ENCODE measurements at regions not wholly inside any gene's neighbourhood (a gene's known extent, or its start where the extent isn't known, plus 50 kb on each side); places are given as distances from the start of the nearest gene placed in this dataset.

- Histone ChIP-seq H3K4me2 (ENCODE audit: low read depth, low read length, poor library complexity, severe bottlenecking) (no peak overlapping the region), H3K9me2 (replicated peaks; ENCODE audit: low read depth, low read length) (no peaks in the 10 kb centered on the region), H2AFZ (ENCODE audit: low read length) (no peak overlapping the region), H3K4me1 (ENCODE audit: insufficient read depth, low read length, poor library complexity, severe bottlenecking) (no peaks in the 10 kb centered on the region), H3K4me3 (ENCODE audit: low read length, poor library complexity, severe bottlenecking) (no peak overlapping the region), H3K9ac (ENCODE audit: low read depth, low read length, poor library complexity, severe bottlenecking) (no peak overlapping the region), H3K79me2 (ENCODE audit: insufficient read depth, low read length) (no peaks in the 10 kb centered on the region), H3K9me3 (ENCODE audit: insufficient read depth, low read depth, low read length) (no peaks in the 10 kb centered on the region), H3F3A (ENCODE audit: low read depth) (no peaks in the 10 kb centered on the region), H3K36me3 (ENCODE audit: insufficient read depth, low read length) (no peaks in the 10 kb centered on the region), H3K27me3 (ENCODE audit: insufficient read depth, low read length, poor library complexity, severe bottlenecking) (no peaks in the 10 kb centered on the region), H4K20me1 (ENCODE audit: insufficient read depth, low read length, poor library complexity, severe bottlenecking) (no peaks in the 10 kb centered on the region)
- TF ChIP-seq EZH2phosphoT487 (IDR thresholded peaks at IDR 0.05; ENCODE audit: borderline replicate concordance) (no peak), CTCF (conservative IDR thresholded peaks at IDR 0.05; ENCODE audit: low read length) (no peak)
Measured at GRCh38 chr6:30820193-30820592, 64.1 kb upstream of the DDR1 start.

GRCh38 chr6:30819297-30819917 lies 64.9 kb upstream of the DDR1 start:
- Histone ChIP-seq H3K4me1 (ENCODE audit: insufficient read depth, low read length, poor library complexity, severe bottlenecking) (no peaks in the 10 kb centered on the region), H3F3A (ENCODE audit: low read depth) (no peaks in the 10 kb centered on the region), H3K9me2 (replicated peaks; ENCODE audit: low read depth, low read length) (no peaks in the 10 kb centered on the region), H3K4me2 (ENCODE audit: low read depth, low read length, poor library complexity, severe bottlenecking) (no peak overlapping the region), H3K9ac (ENCODE audit: low read depth, low read length, poor library complexity, severe bottlenecking) (no peak overlapping the region), H3K4me3 (ENCODE audit: low read length, poor library complexity, severe bottlenecking) (no peak overlapping the region), H3K36me3 (ENCODE audit: insufficient read depth, low read length) (no peaks in the 10 kb centered on the region), H3K79me2 (ENCODE audit: insufficient read depth, low read length) (no peaks in the 10 kb centered on the region), H2AFZ (ENCODE audit: low read length) (no peak overlapping the region), H4K20me1 (ENCODE audit: insufficient read depth, low read length, poor library complexity, severe bottlenecking) (no peaks in the 10 kb centered on the region), H3K9me3 (ENCODE audit: insufficient read depth, low read depth, low read length) (no peaks in the 10 kb centered on the region), H3K27me3 (ENCODE audit: insufficient read depth, low read length, poor library complexity, severe bottlenecking) (no peaks in the 10 kb centered on the region)
- TF ChIP-seq EZH2phosphoT487 (IDR thresholded peaks at IDR 0.05; ENCODE audit: borderline replicate concordance) (no peak), CTCF (conservative IDR thresholded peaks at IDR 0.05; ENCODE audit: low read length) (no peak)

- Histone ChIP-seq H3K79me2 (ENCODE audit: insufficient read depth, low read length) (no peaks in the 10 kb centered on the region), H2AFZ (ENCODE audit: low read length) (no peak overlapping the region), H3K9me3 (ENCODE audit: insufficient read depth, low read depth, low read length) (no peaks in the 10 kb centered on the region), H3K4me2 (ENCODE audit: low read depth, low read length, poor library complexity, severe bottlenecking) (no peak overlapping the region), H3K27me3 (ENCODE audit: insufficient read depth, low read length, poor library complexity, severe bottlenecking) (no peaks in the 10 kb centered on the region), H3K4me1 (ENCODE audit: insufficient read depth, low read length, poor library complexity, severe bottlenecking) (no peaks in the 10 kb centered on the region), H3K36me3 (ENCODE audit: insufficient read depth, low read length) (no peaks in the 10 kb centered on the region), H3K9ac (ENCODE audit: low read depth, low read length, poor library complexity, severe bottlenecking) (no peak overlapping the region), H3F3A (ENCODE audit: low read depth) (no peaks in the 10 kb centered on the region), H3K9me2 (replicated peaks; ENCODE audit: low read depth, low read length) (no peaks in the 10 kb centered on the region), H4K20me1 (ENCODE audit: insufficient read depth, low read length, poor library complexity, severe bottlenecking) (no peaks in the 10 kb centered on the region), H3K4me3 (ENCODE audit: low read length, poor library complexity, severe bottlenecking) (no peak overlapping the region)
- TF ChIP-seq CTCF (conservative IDR thresholded peaks at IDR 0.05; ENCODE audit: low read length) (no peak), EZH2phosphoT487 (IDR thresholded peaks at IDR 0.05; ENCODE audit: borderline replicate concordance) (no peak)
Measured at GRCh38 chr6:30818391-30818841, 65.9 kb upstream of the DDR1 start.
